GM12874 (cell line): ENCODE measurements at regions not wholly inside any gene's neighbourhood (a gene's known extent, or its start where the extent isn't known, plus 50 kb on each side); places are given as distances from the start of the nearest gene placed in this dataset.

Experiments used
- TF ChIP-seq, protein P1 (sequence below): IDR thresholded peaks from 2 replicates; pipeline ENCODE4 v1.5.1; 2011; ENCODE audit warnings: low read depth, mild to moderate bottlenecking, control low read depth, low read length, moderate library complexity; ENCODE audit not compliant: insufficient read depth

DNA sequence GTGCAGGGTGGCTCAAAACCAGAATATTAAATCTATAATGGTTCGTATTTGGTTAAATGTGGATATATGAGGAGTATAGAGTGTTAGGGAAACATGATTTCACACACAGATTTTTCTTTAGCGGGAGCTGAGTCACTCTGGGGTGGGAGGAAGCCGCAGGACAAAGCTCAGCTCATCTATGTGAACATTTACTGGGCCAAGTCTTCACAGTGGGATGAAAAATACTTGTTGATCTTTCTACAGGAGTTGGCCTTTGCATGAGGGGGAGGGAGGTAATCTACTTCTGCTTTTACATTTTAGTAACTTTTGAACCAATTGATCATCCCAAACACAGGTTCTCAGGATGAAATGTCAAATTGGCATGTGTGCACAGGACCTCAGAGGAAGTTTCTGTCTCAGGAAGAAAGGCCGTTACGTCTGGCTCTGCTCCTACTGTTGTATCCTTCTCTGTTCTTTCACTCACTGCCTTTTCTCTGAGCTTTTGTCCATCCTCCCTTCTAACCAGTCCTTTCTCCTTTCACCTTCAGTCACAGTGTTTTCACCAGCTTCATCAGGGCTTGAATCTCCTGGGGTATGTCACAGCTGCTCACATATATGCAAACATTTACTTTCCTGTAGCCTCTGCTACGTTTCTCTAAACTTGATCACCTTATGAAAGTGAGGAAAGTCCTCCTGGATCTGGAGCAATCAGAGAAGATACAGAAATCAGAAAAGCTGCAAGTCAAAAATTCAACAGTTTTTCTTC is 943.3 kb upstream of the FANCL start:
- TF ChIP-seq, protein P1, sequence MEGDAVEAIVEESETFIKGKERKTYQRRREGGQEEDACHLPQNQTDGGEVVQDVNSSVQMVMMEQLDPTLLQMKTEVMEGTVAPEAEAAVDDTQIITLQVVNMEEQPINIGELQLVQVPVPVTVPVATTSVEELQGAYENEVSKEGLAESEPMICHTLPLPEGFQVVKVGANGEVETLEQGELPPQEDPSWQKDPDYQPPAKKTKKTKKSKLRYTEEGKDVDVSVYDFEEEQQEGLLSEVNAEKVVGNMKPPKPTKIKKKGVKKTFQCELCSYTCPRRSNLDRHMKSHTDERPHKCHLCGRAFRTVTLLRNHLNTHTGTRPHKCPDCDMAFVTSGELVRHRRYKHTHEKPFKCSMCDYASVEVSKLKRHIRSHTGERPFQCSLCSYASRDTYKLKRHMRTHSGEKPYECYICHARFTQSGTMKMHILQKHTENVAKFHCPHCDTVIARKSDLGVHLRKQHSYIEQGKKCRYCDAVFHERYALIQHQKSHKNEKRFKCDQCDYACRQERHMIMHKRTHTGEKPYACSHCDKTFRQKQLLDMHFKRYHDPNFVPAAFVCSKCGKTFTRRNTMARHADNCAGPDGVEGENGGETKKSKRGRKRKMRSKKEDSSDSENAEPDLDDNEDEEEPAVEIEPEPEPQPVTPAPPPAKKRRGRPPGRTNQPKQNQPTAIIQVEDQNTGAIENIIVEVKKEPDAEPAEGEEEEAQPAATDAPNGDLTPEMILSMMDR: no peak

DNA sequence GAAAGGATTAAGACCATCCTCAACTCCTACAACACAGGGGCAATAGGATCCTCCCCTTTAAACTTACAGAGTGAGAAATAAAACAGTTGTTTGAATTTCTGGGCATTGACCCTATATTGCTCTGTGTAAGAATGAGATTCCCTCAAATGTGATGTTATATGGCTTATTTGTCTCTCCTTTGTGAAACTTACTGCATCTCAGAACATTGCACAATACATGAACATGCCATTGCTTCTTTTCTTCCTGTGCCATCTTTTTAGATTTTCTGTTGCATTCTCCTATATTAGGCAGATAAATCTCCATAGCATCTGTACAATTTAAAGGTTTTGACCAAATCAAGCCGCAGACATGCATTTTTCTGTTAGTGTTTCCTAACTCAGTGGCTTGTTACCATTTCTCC is 941.9 kb upstream of the FANCL start:
- TF ChIP-seq, protein P1: no peak

DNA sequence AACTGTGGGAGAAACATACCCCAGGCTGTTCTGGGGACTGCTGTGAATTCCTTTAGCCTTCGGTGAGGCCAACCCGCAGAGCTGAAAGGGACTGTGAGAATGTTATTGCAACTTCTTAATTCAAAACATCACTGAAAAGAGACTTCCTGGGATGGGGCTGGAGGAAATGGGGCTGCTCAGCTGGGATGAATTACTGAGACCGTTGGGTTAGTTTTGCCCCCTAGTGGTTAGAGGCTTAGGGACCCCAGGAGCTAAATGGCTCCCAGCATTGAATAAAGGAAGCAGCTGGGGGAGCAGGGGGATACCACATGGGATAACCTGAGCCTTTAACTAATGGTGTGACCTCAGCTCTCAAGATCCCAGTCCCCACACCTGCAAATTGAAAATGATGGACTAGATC is 941.1 kb upstream of the FANCL start:
- TF ChIP-seq, protein P1: peak; percentile 44; the same call in 1 of the 2 replicates

DNA sequence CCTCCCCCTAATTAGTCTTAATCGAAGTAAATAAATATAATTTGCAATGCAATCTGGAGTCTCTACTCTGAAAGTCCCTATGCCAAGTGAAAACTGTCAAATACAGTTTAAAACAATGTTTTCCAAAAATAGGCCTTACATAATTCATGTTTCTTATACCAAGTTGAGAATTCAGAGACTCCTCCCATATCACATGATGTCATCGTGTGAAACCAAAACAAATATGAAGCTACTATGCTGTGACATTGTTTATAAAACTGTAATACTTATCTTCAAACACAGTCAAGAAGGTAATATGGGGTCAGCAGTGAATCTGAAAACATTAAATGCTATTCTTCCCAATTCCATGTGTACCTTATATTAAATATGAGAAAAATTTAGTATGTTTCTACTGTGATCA is 940.2 kb upstream of the FANCL start:
- TF ChIP-seq, protein P1: no peak

DNA sequence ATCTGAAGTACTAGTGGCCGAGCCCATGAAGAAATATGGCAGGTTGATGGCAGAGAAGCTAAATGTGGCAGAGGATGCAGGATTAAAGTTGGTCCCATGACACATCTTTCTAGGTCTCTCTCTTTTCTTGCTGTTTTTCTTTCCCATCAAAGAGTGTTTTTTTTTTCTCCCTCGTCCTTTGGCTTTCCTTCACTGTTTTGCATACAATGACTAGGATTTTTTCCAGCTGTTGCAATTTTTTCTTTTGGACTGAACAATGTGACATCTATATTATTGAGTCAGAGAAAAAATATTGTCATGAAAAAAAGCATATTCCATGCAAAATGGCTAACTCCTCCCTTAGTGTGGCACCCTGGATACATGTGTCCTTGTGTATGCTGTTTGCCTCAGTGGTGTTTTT is 939.5 kb upstream of the FANCL start:
- TF ChIP-seq, protein P1: no peak

DNA sequence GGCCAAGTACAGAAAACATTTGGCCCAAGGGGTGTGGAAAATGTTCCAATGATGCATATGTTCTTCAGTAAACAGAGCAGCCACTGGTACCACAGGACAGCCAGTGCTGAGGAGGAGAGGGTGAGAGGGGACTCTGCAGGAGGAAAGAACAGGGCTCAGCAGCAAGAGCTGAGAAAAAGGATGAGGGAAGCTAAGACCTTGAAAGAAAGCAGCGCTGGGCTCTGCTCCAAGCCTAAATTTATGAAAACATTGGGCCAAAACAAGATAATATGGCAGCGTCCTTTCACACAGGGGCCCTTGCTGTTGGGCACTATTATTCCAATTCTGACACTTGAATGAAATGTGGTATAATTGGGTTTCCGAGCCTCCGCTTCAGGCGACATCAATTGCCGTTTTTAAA is 939.0 kb upstream of the FANCL start:
- TF ChIP-seq, protein P1: no peak

DNA sequence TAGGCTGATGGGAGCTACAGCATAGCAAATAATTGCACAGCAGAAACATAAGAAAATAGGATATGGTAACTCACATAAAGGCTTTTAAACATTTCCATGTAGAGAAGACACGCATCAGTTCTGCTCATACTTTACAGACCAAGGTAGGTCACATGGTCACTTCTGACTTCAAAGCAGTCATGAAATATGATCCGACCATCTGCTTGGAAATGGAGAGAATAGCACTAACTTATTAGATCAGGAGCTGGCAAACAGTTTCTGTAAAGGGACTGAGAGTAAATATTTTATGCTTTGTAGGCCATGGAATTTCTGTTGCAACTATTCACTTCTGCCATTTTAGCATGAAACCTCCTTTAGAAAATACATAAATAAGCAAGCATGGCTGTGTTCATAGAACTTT is 936.6 kb upstream of the FANCL start:
- TF ChIP-seq, protein P1: no peak
